HL-60 (cell line): ENCODE measurements at regions not wholly inside any gene's neighbourhood (a gene's known extent, or its start where the extent isn't known, plus 50 kb on each side); places are given as distances from the start of the nearest gene placed in this dataset.

Experiments
- DNase-seq, 2 experiments: peaks; one replicate each; pipeline ENCODE4 v3.0.0-alpha.2; 2010 to 2020; ENCODE audit warnings: low read depth in 1 of 2, low spot score in 1 of 2
- H3K27ac ChIP-seq: fragments of 250-450 bp; sonication (Bioruptor Pico); replicated peaks from 2 replicates; pipeline ENCODE4 v1.5.1; 2020; ENCODE audit warnings: mild to moderate bottlenecking, moderate library complexity
- H3K27me3 ChIP-seq: fragments of 250-450 bp; sonication (Bioruptor Pico); 2 replicates; pipeline ENCODE4 v1.5.1; 2021; ENCODE audit warnings: mild to moderate bottlenecking, moderate library complexity; ENCODE audit not compliant: insufficient read depth, poor library complexity, severe bottlenecking
- H3K4me3 ChIP-seq: replicated peaks from 2 replicates; pipeline ENCODE4 v1.5.1; 2011; ENCODE audit warnings: mild to moderate bottlenecking, control low read depth, low read length; ENCODE audit not compliant: insufficient read depth
- CTCF ChIP-seq: IDR thresholded peaks from one replicate; pipeline ENCODE4 v1.5.1; 2011; ENCODE audit warnings: low read length, control low read depth, inconsistent platforms; ENCODE audit not compliant: insufficient read depth
- GABPA ChIP-seq: IDR thresholded peaks from 2 replicates; pipeline ENCODE4 v1.6.1; 2012; ENCODE audit warnings: low read depth
- POLR2AphosphoS5 ChIP-seq: IDR thresholded peaks from 2 replicates; pipeline ENCODE4 v1.6.1; 2012; ENCODE audit warnings: low read depth
- REST ChIP-seq: IDR thresholded peaks from 2 replicates; pipeline ENCODE4 v1.6.1; 2012; ENCODE audit warnings: low read depth; ENCODE audit not compliant: insufficient replicate concordance
- SPI1 ChIP-seq: IDR thresholded peaks from 2 replicates; pipeline ENCODE4 v1.6.1; 2012; ENCODE audit warnings: low read depth, mild to moderate bottlenecking, borderline replicate concordance

- Histone ChIP-seq H3K4me3 (no peak overlapping the region), H3K27ac (no peak overlapping the region), H3K27me3 (no peaks in the 10 kb centered on the region)
- no peak for DNase-seq
- TF ChIP-seq SPI1 (no peak), CTCF (no peak), REST (no peak), GABPA (no peak), POLR2AphosphoS5 (no peak)
Measured at GRCh38 chr1:91585982-91586381, 85.3 kb downstream of the CDC7 start.

- no peak for DNase-seq
- H3K4me3 ChIP-seq = no peak overlapping the region
- no peak for TF ChIP-seq POLR2AphosphoS5
- no peaks in the 10 kb centered on the region for H3K27me3 ChIP-seq
- no peak overlapping the region for H3K27ac ChIP-seq
Measured at GRCh38 chr1:91589437-91589836, 88.8 kb downstream of the CDC7 start.

- no peak overlapping the region for H3K27ac ChIP-seq
- no peak overlapping the region for H3K4me3 ChIP-seq
- peak in 1 of 2 experiments; percentile 34 for DNase-seq
- TF ChIP-seq POLR2AphosphoS5 = no peak
- no peak for TF ChIP-seq CTCF
- no peak for TF ChIP-seq GABPA
- no peak for TF ChIP-seq SPI1
- no peak for TF ChIP-seq REST
- H3K27me3 ChIP-seq = no peaks in the 10 kb centered on the region
Measured at GRCh38 chr1:91591175-91591974, 90.7 kb downstream of the CDC7 start.

GRCh38 chr1:91592716-91593477 lies 92.2 kb downstream of the CDC7 start:
- no peak overlapping the region for H3K27ac ChIP-seq
- H3K4me3 ChIP-seq = no peak overlapping the region
- TF ChIP-seq SPI1 (no peak), CTCF (no peak), POLR2AphosphoS5 (no peak), GABPA (no peak), REST (no peak)
- H3K27me3 ChIP-seq = no peaks in the 10 kb centered on the region
- no peak for DNase-seq
